HG02759 (cell line): ENCODE measurements at regions not wholly inside any gene's neighbourhood (a gene's known extent, or its start where the extent isn't known, plus 50 kb on each side); places are given as distances from the start of the nearest gene placed in this dataset.
"Not testable (repeated sequence)": the region's sequence is repeated elsewhere in the genome, so short reads cannot be mapped to it uniquely, and the experiment has no call there.

Source experiments
- ATAC-seq: cut with Tn5 transposase; IDR thresholded peaks from one replicate; pipeline ENCODE4 v1.9.1; 2021; ENCODE audit warnings: mild to moderate bottlenecking, moderate library complexity; ENCODE audit not compliant: unreplicated experiment

- ATAC-seq: no peak
Measured at GRCh38 chr15:31579976-31580375, 253.3 kb downstream of the KLF13 start.

GRCh38 chr15:31584195-31584594, 257.6 kb downstream of the KLF13 start:
- no peak for ATAC-seq

GRCh38 chr15:31585240-31585639, 258.6 kb downstream of the KLF13 start:
- no peak for ATAC-seq

- ATAC-seq: no peak
Measured at GRCh38 chr15:31586841-31587240, 260.2 kb downstream of the KLF13 start.

- ATAC-seq: no peak
Measured at GRCh38 chr15:31587583-31587982, 260.9 kb downstream of the KLF13 start.

GRCh38 chr15:31590609-31591008, 264.0 kb downstream of the KLF13 start:
- ATAC-seq: no peak

- ATAC-seq: no peak
Measured at GRCh38 chr15:31591908-31592307, 265.3 kb downstream of the KLF13 start.

GRCh38 chr15:31597466-31597865, 270.8 kb downstream of the KLF13 start:
- ATAC-seq: no peak

GRCh38 chr15:31598620-31599019, 272.0 kb downstream of the KLF13 start:
- ATAC-seq: no peak

GRCh38 chr15:31605467-31605931, 278.9 kb downstream of the KLF13 start:
- ATAC-seq: no peak

GRCh38 chr15:31606194-31606669, 279.6 kb downstream of the KLF13 start:
- no peak for ATAC-seq

GRCh38 chr15:31606931-31607497, 280.4 kb downstream of the KLF13 start:
- ATAC-seq: no peak

GRCh38 chr15:31607656-31608055, 281.0 kb downstream of the KLF13 start:
- ATAC-seq: no peak

GRCh38 chr15:31609258-31609681, 282.6 kb downstream of the KLF13 start:
- no peak for ATAC-seq

- ATAC-seq: no peak
Measured at GRCh38 chr15:31609906-31610305, 283.3 kb downstream of the KLF13 start.

- ATAC-seq: no peak
Measured at GRCh38 chr15:31615643-31616415, 289.2 kb downstream of the KLF13 start.

- not testable (repeated sequence) for ATAC-seq
Measured at GRCh38 chr15:31623297-31623696, 296.7 kb downstream of the KLF13 start.

- not testable (repeated sequence) for ATAC-seq
Measured at GRCh38 chr15:31624115-31624514, 297.5 kb downstream of the KLF13 start.

GRCh38 chr15:31635715-31636114, 309.1 kb downstream of the KLF13 start:
- not testable (repeated sequence) for ATAC-seq

GRCh38 chr15:31636911-31637310, 310.3 kb downstream of the KLF13 start:
- not testable (repeated sequence) for ATAC-seq

GRCh38 chr15:31643955-31644354, 317.3 kb downstream of the KLF13 start:
- ATAC-seq: not testable (repeated sequence)

GRCh38 chr15:31644761-31645160, 318.1 kb downstream of the KLF13 start:
- ATAC-seq: not testable (repeated sequence)
